ENCODE measurements at regions not wholly inside any gene's neighbourhood (a gene's known extent, or its start where the extent isn't known, plus 50 kb on each side); places are given as distances from the start of the nearest gene placed in this dataset.

- H2AFZ ChIP-seq (ENCODE audit: insufficient read depth, low read depth, low read length, poor library complexity, severe bottlenecking), result no peak overlapping the region
- H3K4me2 ChIP-seq (replicated peaks; ENCODE audit: extremely low read depth, low read length, poor library complexity, severe bottlenecking), result no peak overlapping the region
- TF ChIP-seq, protein P1, sequence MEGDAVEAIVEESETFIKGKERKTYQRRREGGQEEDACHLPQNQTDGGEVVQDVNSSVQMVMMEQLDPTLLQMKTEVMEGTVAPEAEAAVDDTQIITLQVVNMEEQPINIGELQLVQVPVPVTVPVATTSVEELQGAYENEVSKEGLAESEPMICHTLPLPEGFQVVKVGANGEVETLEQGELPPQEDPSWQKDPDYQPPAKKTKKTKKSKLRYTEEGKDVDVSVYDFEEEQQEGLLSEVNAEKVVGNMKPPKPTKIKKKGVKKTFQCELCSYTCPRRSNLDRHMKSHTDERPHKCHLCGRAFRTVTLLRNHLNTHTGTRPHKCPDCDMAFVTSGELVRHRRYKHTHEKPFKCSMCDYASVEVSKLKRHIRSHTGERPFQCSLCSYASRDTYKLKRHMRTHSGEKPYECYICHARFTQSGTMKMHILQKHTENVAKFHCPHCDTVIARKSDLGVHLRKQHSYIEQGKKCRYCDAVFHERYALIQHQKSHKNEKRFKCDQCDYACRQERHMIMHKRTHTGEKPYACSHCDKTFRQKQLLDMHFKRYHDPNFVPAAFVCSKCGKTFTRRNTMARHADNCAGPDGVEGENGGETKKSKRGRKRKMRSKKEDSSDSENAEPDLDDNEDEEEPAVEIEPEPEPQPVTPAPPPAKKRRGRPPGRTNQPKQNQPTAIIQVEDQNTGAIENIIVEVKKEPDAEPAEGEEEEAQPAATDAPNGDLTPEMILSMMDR (IDR thresholded peaks at IDR 0.05), result no peak
- no peaks in the 10 kb centered on the region for H3K79me2 ChIP-seq (ENCODE audit: insufficient read depth, low read length)
- H3K27ac ChIP-seq (ENCODE audit: low read depth in 1 of 2, low read length in 2 of 2), result no peak overlapping the region
- H3K9ac ChIP-seq (ENCODE audit: insufficient read depth, low read length, poor library complexity, severe bottlenecking), result no peak overlapping the region
- Mint-ChIP-seq H3K27me3 (ENCODE audit: low read depth in 3 of 3) (peaks cover 9 to 22% (median 16%) of the 10 kb centered on the region in 3 donors), H3K4me3 (no peak overlapping the region), H3K4me1 (peaks cover 24% of the 10 kb centered on the region), H3K27ac (no peak overlapping the region), H3K9me3 (peaks cover 0 to 2% (median 0%) of the 10 kb centered on the region in 7 donors), H3K36me3 (peaks cover 4 to 6% of the 10 kb centered on the region in 2 donors)
- 80% methylated on average over 11 of the region's 15 CpGs for WGBS (ENCODE audit: insufficient coverage)
- H3K36me3 ChIP-seq (replicated peaks in 1 of 2; ENCODE audit: control insufficient read depth in 1 of 2, insufficient read depth in 2 of 2, low read length in 2 of 2), result no peaks in the 10 kb centered on the region
- no peak overlapping the region for H3K4me3 ChIP-seq (replicated peaks in 1 of 3; ENCODE audit: low read depth in 2 of 3, low read length in 3 of 3)
- peaks cover 22% of the 10 kb centered on the region in 2 donors for H3K4me1 ChIP-seq (ENCODE audit: control insufficient read depth in 1 of 2, insufficient read depth in 2 of 2, low read length in 2 of 2)
- DNase-seq, result no peak
- intact Hi-C loops (cut with micrococcal nuclease), result no loop called here
- H4K20me1 ChIP-seq (ENCODE audit: insufficient read depth, low read length), result no peaks in the 10 kb centered on the region
- peaks cover 0 to 30% of the 10 kb centered on the region in 2 donors for H3K27me3 ChIP-seq (ENCODE audit: control insufficient read depth in 2 of 2, insufficient read depth in 2 of 2, low read length in 2 of 2)
- no peaks in the 10 kb centered on the region for H3K9me3 ChIP-seq (replicated peaks in 1 of 2; ENCODE audit: control insufficient read depth in 1 of 2, insufficient read depth in 1 of 2, low read length in 2 of 2)
Measured at GRCh38 chr6:170092826-170093225, 198.1 kb downstream of the DLL1 start.

DNA sequence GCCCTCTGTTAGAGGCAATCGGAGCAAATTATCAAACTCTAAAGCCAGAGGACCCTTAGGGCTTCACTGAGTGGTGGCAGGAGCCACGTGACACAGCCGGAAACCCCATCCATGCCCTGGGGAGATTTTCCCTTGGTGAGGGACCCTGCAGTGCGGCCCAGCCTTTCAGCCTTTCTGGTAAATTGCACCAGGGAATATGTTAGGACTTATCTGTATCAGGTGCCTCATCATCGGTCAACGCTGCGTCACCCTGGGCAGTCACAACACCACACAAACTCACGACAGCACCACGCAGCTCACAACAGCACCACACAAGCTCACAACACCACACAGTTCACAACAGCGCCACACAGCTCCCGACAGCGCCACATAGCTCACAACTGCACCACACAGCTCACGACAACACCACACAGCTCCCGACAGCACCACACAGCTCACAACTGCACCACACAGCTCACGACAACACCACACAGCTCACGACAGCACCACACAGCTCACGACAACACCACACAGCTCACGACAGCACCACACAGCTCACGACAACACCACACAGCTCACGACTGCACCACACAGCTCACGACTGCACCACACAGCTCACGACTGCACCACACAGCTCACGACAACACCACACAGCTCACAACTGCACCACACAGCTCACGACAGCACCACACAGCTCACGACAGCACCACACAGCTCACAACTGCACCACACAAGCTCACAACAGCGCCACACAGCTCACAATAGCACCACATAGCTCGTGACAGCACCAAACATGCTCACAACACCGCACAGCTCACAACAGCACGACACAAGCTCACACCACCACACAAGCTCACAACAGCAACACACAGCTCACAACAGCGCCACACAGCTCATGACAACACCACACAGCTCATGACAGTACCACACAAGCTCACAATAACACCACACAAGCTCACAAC lies 199.0 kb downstream of the DLL1 start:
- H3K36me3 Mint-ChIP-seq, result peaks cover 4 to 6% of the 10 kb centered on the region in 2 donors
- no peak for DNase-seq

More for the DNA sequence above, 199.0 kb downstream of the DLL1 start:
- H3K4me3 ChIP-seq (replicated peaks in 1 of 3; ENCODE audit: low read depth in 2 of 3, low read length in 3 of 3), result no peak overlapping the region
- H3K36me3 ChIP-seq (replicated peaks in 1 of 2; ENCODE audit: control insufficient read depth in 1 of 2, insufficient read depth in 2 of 2, low read length in 2 of 2), result no peaks in the 10 kb centered on the region
- H3K27ac Mint-ChIP-seq, result no peak overlapping the region
- TF ChIP-seq, protein P1 (IDR thresholded peaks at IDR 0.05), result no peak
- peaks cover 0 to 3% (median 0%) of the 10 kb centered on the region in 7 donors for H3K9me3 Mint-ChIP-seq
- H3K27me3 Mint-ChIP-seq (ENCODE audit: low read depth in 3 of 3), result peaks cover 7 to 18% (median 15%) of the 10 kb centered on the region in 3 donors
- no peak overlapping the region for H3K4me3 Mint-ChIP-seq
- H3K4me2 ChIP-seq (replicated peaks; ENCODE audit: extremely low read depth, low read length, poor library complexity, severe bottlenecking), result no peak overlapping the region
- peaks cover 0 to 30% of the 10 kb centered on the region in 2 donors for H3K27me3 ChIP-seq (ENCODE audit: control insufficient read depth in 2 of 2, insufficient read depth in 2 of 2, low read length in 2 of 2)
- H3K4me1 ChIP-seq (ENCODE audit: control insufficient read depth in 1 of 2, insufficient read depth in 2 of 2, low read length in 2 of 2), result peaks cover 22% of the 10 kb centered on the region in 2 donors
- WGBS (ENCODE audit: insufficient coverage), result 95% methylated on average over 28 of the region's 30 CpGs
- no peaks in the 10 kb centered on the region for H3K9me3 ChIP-seq (replicated peaks in 1 of 2; ENCODE audit: control insufficient read depth in 1 of 2, insufficient read depth in 1 of 2, low read length in 2 of 2)
- H3K79me2 ChIP-seq (ENCODE audit: insufficient read depth, low read length), result no peaks in the 10 kb centered on the region
- H3K4me1 Mint-ChIP-seq, result peaks cover 24% of the 10 kb centered on the region
- H4K20me1 ChIP-seq (ENCODE audit: insufficient read depth, low read length), result no peaks in the 10 kb centered on the region
- H3K9ac ChIP-seq (ENCODE audit: insufficient read depth, low read length, poor library complexity, severe bottlenecking), result no peak overlapping the region
- intact Hi-C loops (cut with micrococcal nuclease), result no loop called here
- H3K27ac ChIP-seq (ENCODE audit: low read depth in 1 of 2, low read length in 2 of 2), result no peak overlapping the region
- no peak overlapping the region for H2AFZ ChIP-seq (ENCODE audit: insufficient read depth, low read depth, low read length, poor library complexity, severe bottlenecking)

All from CD14-positive monocyte (primary cell).